Fibroblast of lung (primary cell): ENCODE measurements at regions not wholly inside any gene's neighbourhood (a gene's known extent, or its start where the extent isn't known, plus 50 kb on each side); places are given as distances from the start of the nearest gene placed in this dataset.

ENCODE experiments used
- DNase-seq, 2 donors: peaks; one replicate each; pipeline versions ENCODE4 v3.0.0 to v3.0.0-alpha.2; 2010; ENCODE audit warnings: low read depth in 2 of 2
- H2AFZ ChIP-seq: 2 replicates; pipeline ENCODE4 v1.5.1; 2012; ENCODE audit warnings: low read length, control low read depth, inconsistent platforms
- H3K27ac ChIP-seq: 2 replicates; pipeline ENCODE4 v1.5.1; 2011; ENCODE audit warnings: low read length, control low read depth; ENCODE audit not compliant: insufficient read depth
- H3K27me3 ChIP-seq: 2 replicates; pipeline ENCODE4 v1.5.1; 2011; ENCODE audit warnings: mild to moderate bottlenecking, low read length; ENCODE audit not compliant: control insufficient read depth, insufficient read depth
- H3K36me3 ChIP-seq: 2 replicates; pipeline ENCODE4 v1.5.1; 2011; ENCODE audit warnings: low read length; ENCODE audit not compliant: control insufficient read depth, insufficient read depth
- H3K4me1 ChIP-seq: 2 replicates; pipeline ENCODE4 v1.5.1; 2011; ENCODE audit warnings: low read length; ENCODE audit not compliant: control insufficient read depth, insufficient read depth; ENCODE audit errors: extremely low read depth
- H3K4me2 ChIP-seq: 2 replicates; pipeline ENCODE4 v1.5.1; 2011; ENCODE audit warnings: low read length, control low read depth; ENCODE audit not compliant: insufficient read depth; ENCODE audit errors: extremely low read depth
- H3K4me3 ChIP-seq, 4 experiments: fragments of 200-600 bp in 1 of 4; sonication (generic) in 1 of 4; replicated peaks in 1 of 4; 2 replicates each; pipeline ENCODE4 v1.5.1; 2011 to 2016; ENCODE audit warnings: low read length in 4 of 4, low read depth in 3 of 4, mild to moderate bottlenecking in 3 of 4, control low read depth in 2 of 4, inconsistent platforms in 1 of 4, mixed read lengths in 1 of 4; ENCODE audit not compliant: insufficient read depth in 1 of 4; ENCODE audit errors: control extremely low read depth in 1 of 4
- H3K79me2 ChIP-seq: 2 replicates; pipeline ENCODE4 v1.5.1; 2012; ENCODE audit warnings: mild to moderate bottlenecking, low read length, inconsistent platforms; ENCODE audit not compliant: control insufficient read depth, insufficient read depth
- H3K9ac ChIP-seq: 2 replicates; pipeline ENCODE4 v1.5.1; 2011; ENCODE audit warnings: mild to moderate bottlenecking, low read length, control low read depth; ENCODE audit not compliant: insufficient read depth
- H3K9me3 ChIP-seq: 2 replicates; pipeline ENCODE4 v1.5.1; 2012; ENCODE audit warnings: low read depth, low read length; ENCODE audit not compliant: control insufficient read depth, insufficient read depth
- H4K20me1 ChIP-seq: 2 replicates; pipeline ENCODE4 v1.5.1; 2011; ENCODE audit warnings: low read length; ENCODE audit not compliant: control insufficient read depth, insufficient read depth; ENCODE audit errors: extremely low read depth
- EZH2 ChIP-seq: IDR thresholded peaks from 2 replicates; pipeline ENCODE4 v1.5.1; 2012; ENCODE audit warnings: low read length, control low read depth, mild to moderate bottlenecking; ENCODE audit errors: missing control alignments
- TF ChIP-seq, protein P1 (sequence below), 2 donors: IDR thresholded peaks in 1 of 2; conservative IDR thresholded peaks in 1 of 2; 1 replicate in 1 of 2; 2 replicates in 1 of 2; pipeline ENCODE4 v1.5.1; 2011 to 2012; ENCODE audit warnings: low read length in 2 of 2, control low read depth in 1 of 2, inconsistent platforms in 1 of 2, low read depth in 1 of 2, mild to moderate bottlenecking in 1 of 2

DNA sequence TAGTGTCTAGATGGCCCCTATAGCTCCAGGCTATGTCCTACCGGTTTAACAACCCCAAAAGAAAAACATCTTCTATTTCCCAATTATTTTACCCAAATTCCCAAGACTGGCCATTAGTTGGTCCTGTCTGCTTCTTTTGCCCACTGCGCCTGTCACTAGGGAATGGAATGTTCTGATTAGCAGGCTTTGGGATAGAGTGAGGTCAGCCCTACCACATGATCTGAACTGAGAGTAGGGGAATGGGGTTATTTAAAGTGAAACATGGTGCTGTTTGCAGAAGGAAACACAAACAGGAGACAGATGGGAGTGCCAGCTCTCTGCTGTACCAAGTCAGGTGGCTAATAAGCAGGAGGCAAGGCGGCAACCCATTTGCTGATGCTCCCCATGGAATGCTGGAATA is 635.6 kb upstream of the CFAP20DC start:
- TF ChIP-seq, protein P1, sequence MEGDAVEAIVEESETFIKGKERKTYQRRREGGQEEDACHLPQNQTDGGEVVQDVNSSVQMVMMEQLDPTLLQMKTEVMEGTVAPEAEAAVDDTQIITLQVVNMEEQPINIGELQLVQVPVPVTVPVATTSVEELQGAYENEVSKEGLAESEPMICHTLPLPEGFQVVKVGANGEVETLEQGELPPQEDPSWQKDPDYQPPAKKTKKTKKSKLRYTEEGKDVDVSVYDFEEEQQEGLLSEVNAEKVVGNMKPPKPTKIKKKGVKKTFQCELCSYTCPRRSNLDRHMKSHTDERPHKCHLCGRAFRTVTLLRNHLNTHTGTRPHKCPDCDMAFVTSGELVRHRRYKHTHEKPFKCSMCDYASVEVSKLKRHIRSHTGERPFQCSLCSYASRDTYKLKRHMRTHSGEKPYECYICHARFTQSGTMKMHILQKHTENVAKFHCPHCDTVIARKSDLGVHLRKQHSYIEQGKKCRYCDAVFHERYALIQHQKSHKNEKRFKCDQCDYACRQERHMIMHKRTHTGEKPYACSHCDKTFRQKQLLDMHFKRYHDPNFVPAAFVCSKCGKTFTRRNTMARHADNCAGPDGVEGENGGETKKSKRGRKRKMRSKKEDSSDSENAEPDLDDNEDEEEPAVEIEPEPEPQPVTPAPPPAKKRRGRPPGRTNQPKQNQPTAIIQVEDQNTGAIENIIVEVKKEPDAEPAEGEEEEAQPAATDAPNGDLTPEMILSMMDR (conservative IDR thresholded peaks at IDR 0.05 in 1 of 2, IDR thresholded peaks at IDR 0.05 in 1 of 2; ENCODE audit: low read depth in 1 of 2, low read length in 2 of 2) = no peak
- TF ChIP-seq EZH2 = no peak
- Histone ChIP-seq H3K4me2 (no peak overlapping the region), H3K9ac (no peak overlapping the region), H3K9me3 (no peaks in the 10 kb centered on the region), H3K27me3 (no peaks in the 10 kb centered on the region), H3K4me1 (no peaks in the 10 kb centered on the region), H3K27ac (no peak overlapping the region), H4K20me1 (no peaks in the 10 kb centered on the region), H2AFZ (no peak overlapping the region), H3K79me2 (no peaks in the 10 kb centered on the region), H3K4me3 (no peak overlapping the region), H3K36me3 (no peaks in the 10 kb centered on the region)
- DNase-seq = no peak

DNA sequence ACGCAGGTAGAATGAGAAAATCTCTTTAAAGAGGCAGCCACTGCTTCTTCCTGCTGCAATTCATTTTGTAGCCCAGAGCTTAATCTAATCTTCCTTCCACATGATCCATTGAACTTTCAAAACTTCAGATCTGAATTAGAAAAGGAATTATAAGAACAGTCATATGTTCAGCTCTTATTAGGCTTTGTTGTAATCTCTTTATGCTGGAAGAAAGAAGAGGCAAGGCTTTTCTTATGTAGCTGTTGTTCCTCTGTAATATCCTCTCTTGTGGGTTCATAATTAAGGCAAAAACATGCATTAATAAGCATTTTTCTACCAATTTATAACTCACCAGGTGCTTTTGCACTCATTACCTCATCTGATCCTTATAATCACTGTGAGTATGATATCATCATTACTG is 634.9 kb upstream of the CFAP20DC start:
- Histone ChIP-seq H3K36me3 (no peaks in the 10 kb centered on the region), H2AFZ (no peak overlapping the region), H3K4me1 (no peaks in the 10 kb centered on the region), H4K20me1 (no peaks in the 10 kb centered on the region), H3K9ac (no peak overlapping the region), H3K27me3 (no peaks in the 10 kb centered on the region), H3K9me3 (no peaks in the 10 kb centered on the region), H3K4me3 (no peak overlapping the region), H3K79me2 (no peaks in the 10 kb centered on the region), H3K4me2 (no peak overlapping the region), H3K27ac (no peak overlapping the region)
- no peak for DNase-seq
- TF ChIP-seq, protein P1 (conservative IDR thresholded peaks at IDR 0.05 in 1 of 2, IDR thresholded peaks at IDR 0.05 in 1 of 2; ENCODE audit: low read depth in 1 of 2, low read length in 2 of 2) = no peak
- TF ChIP-seq EZH2 = no peak

DNA sequence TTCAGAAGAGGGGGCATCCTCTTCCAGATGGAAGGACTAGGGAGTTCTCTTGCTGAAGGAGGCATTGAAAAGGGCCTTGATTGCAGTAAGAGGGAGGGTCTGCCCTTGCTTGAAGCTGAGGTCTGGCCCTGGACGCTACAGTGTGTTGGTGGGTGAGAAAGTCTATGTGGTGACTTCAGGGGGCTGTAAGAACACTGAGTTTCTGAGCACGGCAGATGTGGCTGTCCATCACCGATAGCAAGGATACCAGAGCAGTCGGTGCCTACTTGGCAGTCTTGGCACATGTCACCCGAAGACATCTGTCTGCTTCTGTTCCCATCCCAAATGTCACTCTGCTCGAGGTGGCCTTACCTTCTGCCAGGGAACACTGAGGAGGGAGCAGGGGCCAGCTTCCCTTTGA is 631.1 kb upstream of the CFAP20DC start:
- no peak for TF ChIP-seq EZH2
- TF ChIP-seq, protein P1 (conservative IDR thresholded peaks at IDR 0.05 in 1 of 2, IDR thresholded peaks at IDR 0.05 in 1 of 2; ENCODE audit: low read depth in 1 of 2, low read length in 2 of 2) = no peak
- Histone ChIP-seq H3K36me3 (no peaks in the 10 kb centered on the region), H3K9me3 (no peaks in the 10 kb centered on the region), H3K9ac (no peak overlapping the region), H4K20me1 (no peaks in the 10 kb centered on the region), H3K4me1 (no peaks in the 10 kb centered on the region), H2AFZ (no peak overlapping the region), H3K79me2 (no peaks in the 10 kb centered on the region), H3K4me3 (no peak overlapping the region), H3K27ac (no peak overlapping the region), H3K27me3 (no peaks in the 10 kb centered on the region), H3K4me2 (no peak overlapping the region)
- no peak for DNase-seq
